NCI-H345 treated with DMSO at 0.1 percent for 48 hours (cell line): ENCODE measurements at regions not wholly inside any gene's neighbourhood (a gene's known extent, or its start where the extent isn't known, plus 50 kb on each side); places are given as distances from the start of the nearest gene placed in this dataset.

Experiments used
- DNase-seq: peaks from one replicate; lab custom pipeline; 2025; ENCODE audit not compliant: unreplicated experiment; lab: John Stamatoyannopoulos, UW

GRCh38 chr6:90406142-90406794 lies 109.6 kb upstream of the BACH2 start:
- no peak for DNase-seq

- DNase-seq = no peak
These were observed 107.1 kb upstream of the BACH2 start for GRCh38 chr6:90403489-90404381.

DNA sequence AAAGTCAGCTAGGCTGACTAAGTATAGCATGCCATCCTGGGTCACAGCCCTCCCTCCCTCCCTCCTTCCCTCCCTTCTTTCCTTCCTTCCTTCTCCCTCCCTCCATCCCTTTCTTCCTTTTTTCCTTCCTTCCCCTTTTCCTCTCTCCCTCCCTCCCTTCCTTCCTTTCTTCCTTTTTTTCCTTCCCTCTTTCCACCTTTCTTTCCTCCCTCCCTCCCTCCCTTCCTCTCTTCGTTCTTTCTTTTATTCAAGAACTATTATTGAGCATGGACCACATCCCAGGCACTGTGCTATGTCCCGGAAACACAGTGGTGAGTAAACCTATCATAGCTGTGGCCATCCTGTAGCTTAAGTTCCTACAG lies 106.2 kb upstream of the BACH2 start:
- DNase-seq = no peak

DNA sequence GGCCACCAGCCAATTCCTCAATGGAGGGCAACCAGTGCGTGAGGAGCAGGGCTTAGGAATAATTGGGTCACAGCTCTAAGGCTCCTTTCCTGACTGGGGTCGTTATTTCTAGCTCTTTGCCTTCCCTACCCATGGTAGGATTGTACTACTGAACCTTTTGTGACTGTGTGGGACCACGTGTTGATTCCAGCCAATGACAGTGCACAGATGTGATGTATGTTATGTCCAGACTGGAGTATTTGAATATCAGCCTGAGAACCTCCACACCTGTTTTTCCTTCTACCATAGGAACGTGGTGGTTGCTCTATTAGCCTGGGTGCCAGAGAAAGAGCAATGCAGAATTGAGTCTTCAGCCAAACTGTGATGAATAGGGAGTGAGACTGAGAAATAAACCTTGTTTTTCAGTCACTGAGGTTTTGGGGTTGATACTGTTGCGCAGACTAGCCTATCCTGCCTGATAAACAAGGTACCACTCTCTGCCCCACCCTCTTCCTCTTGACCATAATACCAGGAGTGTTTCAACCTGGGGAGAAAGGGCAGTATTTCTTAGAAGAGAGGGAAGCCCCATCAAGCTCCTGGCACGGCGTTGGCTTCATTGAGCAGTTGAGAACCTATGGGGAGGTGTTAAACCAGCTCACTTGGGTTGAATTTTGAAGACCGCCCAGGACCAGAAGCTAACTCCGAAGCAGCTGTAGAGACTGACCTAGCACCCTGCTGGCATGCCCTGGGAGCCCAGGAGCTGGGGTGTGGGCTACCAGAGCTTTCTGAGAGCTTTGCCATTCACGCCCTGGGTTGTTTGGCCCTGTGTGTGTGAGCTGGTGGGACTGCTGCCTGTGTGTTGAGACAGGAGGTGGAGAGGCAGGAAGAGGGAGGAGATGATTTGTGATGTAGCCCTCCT lies 105.5 kb upstream of the BACH2 start:
- no peak for DNase-seq

GRCh38 chr6:90399970-90400369 lies 103.3 kb upstream of the BACH2 start:
- no peak for DNase-seq

DNA sequence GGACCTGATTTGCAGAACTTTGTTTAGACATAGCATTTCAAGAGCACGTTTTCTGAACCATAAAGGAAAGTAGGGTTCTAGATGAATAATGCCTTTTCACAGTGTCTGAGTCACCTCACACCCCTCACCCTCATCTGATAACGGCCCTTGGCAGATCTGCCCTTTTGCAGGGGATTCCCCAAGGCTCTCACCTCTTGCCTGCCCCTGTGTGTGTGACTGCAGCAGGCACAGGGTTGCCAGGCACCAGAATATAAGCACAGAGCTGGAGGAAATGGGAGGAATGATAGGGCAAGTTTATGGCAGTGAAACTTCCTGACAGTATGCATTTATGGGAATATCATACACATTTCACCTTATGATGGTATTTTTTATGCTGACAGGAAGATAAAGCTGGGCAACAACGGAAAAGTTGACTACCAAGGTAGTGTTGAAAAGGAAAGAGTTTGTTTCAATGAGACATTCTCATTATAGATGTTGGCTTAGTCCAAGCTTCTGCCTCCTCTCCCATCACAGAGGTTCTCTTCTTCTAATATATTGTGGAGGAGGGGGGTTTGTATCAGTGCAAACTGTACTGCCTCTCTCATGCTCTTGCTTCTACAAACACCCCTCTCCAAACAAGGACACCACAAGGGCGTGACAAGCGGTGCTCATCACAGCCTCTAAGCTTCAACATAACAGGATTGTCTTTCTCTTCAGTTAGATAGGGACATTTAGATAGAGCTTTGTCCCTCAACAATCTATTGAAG lies 101.5 kb upstream of the BACH2 start:
- DNase-seq = no peak

DNA sequence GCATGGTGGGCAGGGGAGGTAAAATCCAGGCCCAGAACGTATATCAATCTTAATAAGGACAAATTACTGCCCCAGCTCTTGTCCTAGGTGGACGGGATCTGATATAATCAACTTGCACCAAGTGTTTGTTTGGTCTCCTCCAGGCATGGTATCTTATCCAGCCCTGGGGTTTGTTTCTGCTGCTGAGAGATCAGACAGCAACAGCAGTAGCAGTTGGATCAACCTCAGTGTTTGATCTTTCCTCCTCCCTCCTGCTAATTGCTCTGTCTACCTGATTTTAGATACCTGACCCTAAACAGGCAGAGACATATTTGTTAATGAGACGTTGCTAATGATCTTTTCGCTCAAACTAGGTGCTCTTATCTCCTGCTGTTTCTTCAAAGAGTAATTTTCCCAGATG lies 100.4 kb upstream of the BACH2 start:
- no peak for DNase-seq

- peak; percentile 11 for DNase-seq
These were observed 96.7 kb upstream of the BACH2 start for GRCh38 chr6:90393232-90393884.

- DNase-seq = no peak
These were observed 93.7 kb upstream of the BACH2 start for GRCh38 chr6:90390379-90390778.

DNA sequence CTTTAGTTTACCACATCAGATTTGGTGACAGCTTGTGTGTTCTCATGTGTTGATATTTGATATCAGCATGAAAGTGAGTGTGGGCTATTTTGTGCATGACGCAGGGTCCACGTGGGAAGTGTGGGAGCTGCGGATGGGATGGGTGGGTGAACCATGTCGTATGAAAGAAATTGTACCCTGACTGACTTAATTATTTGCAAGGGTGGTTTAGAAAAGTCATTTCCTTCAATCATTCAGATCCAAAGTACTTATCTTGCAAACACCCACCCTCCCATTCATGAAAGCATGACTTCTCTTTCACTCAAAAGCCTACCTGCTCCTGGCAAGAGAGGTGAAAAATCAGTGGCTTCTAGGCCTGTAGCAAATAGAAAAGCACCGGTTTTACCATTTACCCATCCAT lies 91.8 kb upstream of the BACH2 start:
- DNase-seq = no peak

DNA sequence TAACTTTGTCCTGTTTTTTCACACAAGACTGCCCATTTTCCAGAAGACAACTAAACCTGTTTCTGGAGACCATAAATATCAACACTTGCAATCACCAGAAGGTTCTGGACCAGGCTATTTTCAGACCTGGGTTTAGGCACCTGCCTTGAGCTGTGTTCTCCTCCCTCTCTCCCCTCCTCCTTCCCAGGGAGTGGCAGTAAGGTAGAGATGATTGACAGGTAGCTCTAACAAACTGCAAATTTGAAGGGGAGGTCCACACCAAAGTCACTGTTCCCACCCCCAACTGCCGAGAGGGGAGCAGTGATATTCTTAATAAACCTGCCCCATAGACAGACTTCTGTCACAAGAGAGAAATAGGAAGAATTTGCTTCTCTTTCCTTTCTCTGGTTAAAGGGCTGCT lies 91.2 kb upstream of the BACH2 start:
- no peak for DNase-seq

- no peak for DNase-seq
These were observed 90.7 kb upstream of the BACH2 start for GRCh38 chr6:90387383-90387775.

GRCh38 chr6:90386399-90387382 lies 90.0 kb upstream of the BACH2 start:
- DNase-seq = no peak

DNA sequence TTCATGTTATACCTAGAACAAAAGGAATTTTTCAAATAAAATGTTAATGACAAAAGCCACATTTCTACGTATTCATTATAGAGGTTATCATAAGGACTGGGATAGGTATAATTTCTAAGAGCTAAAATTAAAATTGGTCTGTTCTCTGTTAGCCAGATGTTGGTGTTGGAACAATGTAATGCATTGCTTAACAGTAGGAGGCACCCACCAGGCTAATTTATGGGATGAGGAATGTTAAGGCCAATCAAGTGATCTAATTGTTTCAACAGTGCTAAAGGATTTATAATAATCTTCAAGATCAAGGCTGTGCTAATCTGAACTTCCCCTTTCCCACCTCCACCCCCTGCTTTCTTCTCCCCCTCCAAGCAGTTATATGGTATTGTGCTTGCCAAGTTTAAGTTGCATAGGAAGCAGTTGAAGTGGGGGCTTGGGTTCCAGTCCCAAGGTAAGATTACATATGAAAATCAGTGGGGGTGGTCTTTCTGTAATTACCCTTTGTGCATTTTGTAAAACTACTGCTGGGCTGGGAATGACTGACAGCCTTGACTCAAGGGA lies 89.2 kb upstream of the BACH2 start:
- no peak for DNase-seq

DNA sequence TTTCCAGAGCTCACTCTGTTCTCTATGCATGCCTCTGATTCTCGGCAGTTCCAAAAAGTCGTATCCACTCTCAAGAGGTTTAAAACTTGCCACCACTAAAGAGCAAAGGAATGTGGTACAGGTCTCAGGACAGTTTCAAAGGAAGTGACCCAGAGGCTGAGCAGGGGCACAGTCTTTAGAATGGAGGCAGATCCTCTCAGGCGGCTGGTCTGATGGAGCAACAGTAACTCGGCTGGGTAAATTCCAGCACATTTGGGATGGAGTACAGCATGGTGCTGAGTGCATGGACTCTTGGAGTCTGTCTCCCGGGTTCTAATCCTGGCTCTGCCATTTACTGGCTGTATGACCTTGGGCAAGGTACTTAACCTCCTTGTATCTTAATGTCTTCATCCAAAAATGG lies 88.1 kb upstream of the BACH2 start:
- no peak for DNase-seq

GRCh38 chr6:90383196-90383822 lies 86.7 kb upstream of the BACH2 start:
- DNase-seq = no peak

DNA sequence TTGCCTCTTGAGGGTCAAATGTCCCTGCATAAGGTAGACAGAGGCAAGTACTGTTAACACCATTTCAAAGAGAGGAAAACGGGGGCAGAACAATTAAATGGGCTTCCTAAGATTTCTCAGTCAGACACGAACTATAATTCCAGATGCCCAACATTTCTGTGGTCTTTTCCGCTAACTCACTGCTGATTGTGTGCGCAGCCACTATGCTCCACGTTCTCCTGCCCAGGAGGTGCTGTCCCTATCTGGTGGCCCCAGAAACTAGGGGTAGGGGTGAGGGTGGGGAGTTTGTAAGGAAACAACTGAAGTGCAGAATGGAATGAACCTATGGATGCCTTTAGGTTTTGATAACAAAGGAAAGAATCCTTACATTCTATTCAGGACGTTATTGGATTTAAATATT lies 86.1 kb upstream of the BACH2 start:
- DNase-seq = no peak

DNA sequence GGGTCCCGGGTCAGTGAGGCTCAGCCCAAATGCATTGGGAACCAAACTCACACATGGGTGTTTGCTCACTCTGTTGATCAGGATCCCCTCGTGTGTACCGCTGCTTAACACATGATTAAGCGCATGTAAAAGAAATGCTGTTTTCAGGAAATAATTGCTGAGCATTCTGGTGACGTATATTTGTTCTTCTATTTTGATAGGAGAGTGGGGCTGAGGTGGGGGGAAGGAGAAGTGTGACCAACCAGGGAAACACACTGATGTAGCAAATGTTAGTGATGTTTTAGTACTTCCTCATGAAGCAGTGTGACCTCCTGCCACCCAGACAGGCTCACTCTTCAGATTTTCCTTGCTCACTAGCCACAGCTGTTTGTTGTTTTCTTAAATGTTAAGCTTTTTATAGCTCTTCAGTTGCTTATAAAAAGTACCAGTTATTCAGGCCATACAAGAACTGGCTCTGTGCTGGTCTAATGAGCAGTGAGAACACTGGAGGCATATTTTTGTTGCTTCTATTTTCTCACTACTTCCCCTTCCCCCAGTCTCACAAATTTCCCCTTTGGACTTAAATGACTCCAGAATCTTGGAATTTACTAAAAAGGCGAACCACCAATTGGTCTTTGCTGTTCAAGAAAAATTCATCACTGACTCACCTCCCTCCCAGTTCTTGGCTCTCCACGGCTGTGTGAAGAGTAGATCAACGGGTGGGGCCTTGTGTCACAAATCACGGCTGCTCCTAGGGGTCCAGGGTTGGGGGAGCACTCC lies 79.2 kb upstream of the BACH2 start:
- DNase-seq = no peak
